ENCODE measurements at regions not wholly inside any gene's neighbourhood (a gene's known extent, or its start where the extent isn't known, plus 50 kb on each side); places are given as distances from the start of the nearest gene placed in this dataset.

- no peak for DNase-seq
- H3K4ac ChIP-seq (ENCODE audit: low read depth, low read length): no peak overlapping the region
- H4K20me1 ChIP-seq (ENCODE audit: insufficient read depth, low read length): no peaks in the 10 kb centered on the region
- TF ChIP-seq USF2 (IDR thresholded peaks at IDR 0.05; ENCODE audit: low read depth, low read length) (no peak), MAFK (IDR thresholded peaks at IDR 0.05; ENCODE audit: low read depth, low read length) (no peak), RFX5 (IDR thresholded peaks at IDR 0.05; ENCODE audit: low read depth, low read length) (no peak), RAD21 (IDR thresholded peaks at IDR 0.05; ENCODE audit: low read length) (no peak), ELK1 (IDR thresholded peaks at IDR 0.05; ENCODE audit: borderline replicate concordance, low read depth, low read length) (no peak)
- H3K27ac ChIP-seq (ENCODE audit: insufficient read depth, low read length): no peak overlapping the region
- no peak overlapping the region for H4K91ac ChIP-seq (ENCODE audit: insufficient read depth, low read depth, low read length)
- H2AFZ ChIP-seq (replicated peaks; ENCODE audit: low read length, poor library complexity): no peak overlapping the region
- in situ Hi-C loops (cut with MboI; ENCODE audit: low sequenced_read_pairs): no loop called here
- no peak overlapping the region for H2AK5ac ChIP-seq (ENCODE audit: low read depth, low read length)
- no peak for ATAC-seq (ENCODE audit: low read depth)
- H2AK9ac ChIP-seq (replicated peaks; ENCODE audit: low read depth, low read length, poor library complexity): no peak overlapping the region
- H3K9ac ChIP-seq (ENCODE audit: low read depth, low read length): no peak overlapping the region
- H2BK120ac ChIP-seq (ENCODE audit: low read depth, low read length): no peak overlapping the region
- H4K5ac ChIP-seq (ENCODE audit: low read depth, low read length): no peak overlapping the region
- no peak overlapping the region; the same call in 2 of the 3 replicates for H2BK15ac ChIP-seq (ENCODE audit: low read depth, low read length)
- no peaks in the 10 kb centered on the region for H3K9me3 ChIP-seq (ENCODE audit: control insufficient read depth, insufficient read depth, low read length)
- H3K36me3 ChIP-seq (ENCODE audit: control insufficient read depth, insufficient read depth, low read length): no peaks in the 10 kb centered on the region
- no peak overlapping the region for H2BK5ac ChIP-seq (ENCODE audit: low read depth, low read length, poor library complexity, severe bottlenecking)
- H3K4me1 ChIP-seq (ENCODE audit: control insufficient read depth, insufficient read depth, low read length): peaks cover 7% of the 10 kb centered on the region
- H3K27me3 ChIP-seq (ENCODE audit: control insufficient read depth, insufficient read depth, low read length): no peaks in the 10 kb centered on the region; the same call in 1 of the 2 replicates
- H3K9me1 ChIP-seq (ENCODE audit: insufficient read depth, low read length): peaks cover 6% of the 10 kb centered on the region
- H3K79me1 ChIP-seq (ENCODE audit: low read depth in 1 of 2, low read length in 2 of 2): no peaks in the 10 kb centered on the region
- no TSS peak for BruUV-seq (replicated peaks)
- H3K14ac ChIP-seq (replicated peaks; ENCODE audit: low read depth, low read length): no peak overlapping the region
- no peak overlapping the region for H3K18ac ChIP-seq (ENCODE audit: low read depth, low read length)
- no peak overlapping the region for H4K8ac ChIP-seq (ENCODE audit: low read depth in 2 of 2, low read length in 2 of 2)
- H3K56ac ChIP-seq (ENCODE audit: extremely low read depth, insufficient read depth, low read length): no peak overlapping the region
- ChIA-PET CTCF (no interaction called here), POLR2A (ENCODE audit: unreplicated experiment) (no interaction called here)
- H3K23ac ChIP-seq (ENCODE audit: low read depth, low read length): no peak overlapping the region
- H2BK20ac ChIP-seq (ENCODE audit: low read depth, low read length): no peak overlapping the region
- dilution Hi-C loops (cut with HindIII; ENCODE audit: low sequenced_read_pairs, unreplicated experiment): no loop called here
- intact Hi-C loops (cut with micrococcal nuclease): no loop called here
- WGBS, 2 experiments (ENCODE audit: extremely low coverage in 2 of 2, insufficient read length in 1 of 2): 40% methylated on average over 1 of the region's 3 CpGs; no CpG with 5 or more reads in 1 of the 2 experiments
- no peak overlapping the region for H3K4me2 ChIP-seq (ENCODE audit: low read depth, low read length)
- no peak overlapping the region for H3K4me3 ChIP-seq (ENCODE audit: insufficient read depth, low read depth, low read length)
Measured at GRCh38 chr5:73392775-73393174, 55.8 kb downstream of the FOXD1 start.

Data from IMR-90 (cell line).